Astrocyte of the spinal cord (primary cell): ENCODE measurements at regions not wholly inside any gene's neighbourhood (a gene's known extent, or its start where the extent isn't known, plus 50 kb on each side); places are given as distances from the start of the nearest gene placed in this dataset.
A peak's percentile ranks its signal among the peaks of the same experiment; 100 is the strongest.

ENCODE experiments used
- DNase-seq: peaks from one replicate; pipeline ENCODE4 v3.0.0; 2011; ENCODE audit warnings: low read depth, low spot score
- H3K4me3 ChIP-seq: 2 replicates; pipeline ENCODE4 v1.5.1; 2011; ENCODE audit warnings: low read depth, mild to moderate bottlenecking, low read length, moderate library complexity
- CTCF ChIP-seq: IDR thresholded peaks from 2 replicates; pipeline ENCODE4 v1.5.1; 2012; ENCODE audit warnings: low read depth, mild to moderate bottlenecking, low read length, inconsistent platforms
- in situ Hi-C: cut with HindIII; loops from 2 replicates; pipeline ENCODE4 v1.10.0; 2017; ENCODE audit warnings: low sequenced_read_pairs

- no peak for DNase-seq
- no peak for TF ChIP-seq CTCF
- in situ Hi-C loops, result no loop called here
- H3K4me3 ChIP-seq, result no peak overlapping the region
Measured at GRCh38 chr14:86892152-86892956, 1100.6 kb downstream of the GALC start.

DNA sequence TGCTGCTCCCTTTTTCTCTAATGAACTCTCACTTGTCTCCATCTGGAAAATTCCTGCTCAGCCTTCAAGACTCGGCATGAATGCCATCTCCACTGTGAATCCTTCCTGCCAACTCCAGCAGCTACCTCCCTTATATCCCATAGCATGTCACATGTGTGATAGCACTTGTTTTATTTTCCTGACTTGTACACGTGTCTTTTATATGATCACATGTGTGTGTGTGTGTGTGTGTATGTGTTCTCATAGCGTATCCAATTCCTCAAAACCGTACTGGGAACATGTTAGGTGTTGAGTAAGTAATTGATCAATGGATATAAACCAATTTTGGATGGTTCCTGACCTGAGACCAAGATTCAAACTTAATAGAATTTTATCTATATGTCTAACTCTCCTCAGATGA is 1107.7 kb downstream of the GALC start:
- no peak for DNase-seq
- in situ Hi-C loops, result no loop called here

DNA sequence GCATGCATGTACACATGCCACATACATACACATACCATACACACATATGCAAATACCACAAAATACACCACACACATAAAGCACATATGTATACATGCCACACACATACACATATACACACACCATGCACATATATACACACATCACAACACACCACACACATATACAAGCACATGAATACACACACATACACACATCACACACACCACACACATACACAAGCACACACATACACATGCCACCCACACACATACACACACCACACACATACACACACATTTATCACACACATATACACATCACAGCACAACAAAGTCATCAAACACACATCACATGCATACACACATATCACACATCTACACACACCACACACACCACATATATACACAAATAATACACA is 1108.5 kb downstream of the GALC start:
- no peak for DNase-seq
- H3K4me3 ChIP-seq, result no peak overlapping the region
- TF ChIP-seq CTCF, result no peak
- in situ Hi-C loops, result no loop called here

More for the DNA sequence above, 1107.7 kb downstream of the GALC start:
- TF ChIP-seq CTCF, result no peak
- H3K4me3 ChIP-seq, result no peak overlapping the region

GRCh38 chr14:86882818-86883217 is 1110.2 kb downstream of the GALC start:
- H3K4me3 ChIP-seq, result no peak overlapping the region
- in situ Hi-C loops, result no loop called here
- no peak for DNase-seq
- TF ChIP-seq CTCF, result no peak

GRCh38 chr14:86865934-86866333 is 1127.0 kb downstream of the GALC start:
- H3K4me3 ChIP-seq, result no peak overlapping the region
- DNase-seq, result no peak
- in situ Hi-C loops, result no loop called here
- TF ChIP-seq CTCF, result no peak

DNA sequence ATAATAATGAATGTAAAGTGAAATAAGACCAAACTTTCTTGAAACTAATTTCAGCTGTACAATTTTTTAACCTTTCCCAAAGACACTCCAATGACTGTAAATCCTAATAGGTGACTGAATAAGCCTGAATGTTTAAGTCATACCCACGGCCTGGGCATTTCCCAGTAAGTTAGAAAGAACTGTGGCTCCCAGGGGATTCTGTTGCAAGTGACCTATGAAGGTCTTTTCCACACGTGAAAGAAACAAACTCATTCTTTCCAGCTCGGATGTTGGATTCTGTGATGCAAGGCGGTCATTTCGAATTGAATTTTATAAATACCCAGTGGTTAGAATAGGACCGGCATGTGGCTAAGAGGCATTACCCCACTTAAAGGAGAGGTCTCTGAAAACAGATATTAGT is 1134.4 kb downstream of the GALC start:
- H3K4me3 ChIP-seq, result no peak overlapping the region
- in situ Hi-C loops, result no loop called here
- TF ChIP-seq CTCF, result no peak
- DNase-seq, result peak; percentile 34
